ENCODE measurements at regions not wholly inside any gene's neighbourhood (a gene's known extent, or its start where the extent isn't known, plus 50 kb on each side); places are given as distances from the start of the nearest gene placed in this dataset.

DNA sequence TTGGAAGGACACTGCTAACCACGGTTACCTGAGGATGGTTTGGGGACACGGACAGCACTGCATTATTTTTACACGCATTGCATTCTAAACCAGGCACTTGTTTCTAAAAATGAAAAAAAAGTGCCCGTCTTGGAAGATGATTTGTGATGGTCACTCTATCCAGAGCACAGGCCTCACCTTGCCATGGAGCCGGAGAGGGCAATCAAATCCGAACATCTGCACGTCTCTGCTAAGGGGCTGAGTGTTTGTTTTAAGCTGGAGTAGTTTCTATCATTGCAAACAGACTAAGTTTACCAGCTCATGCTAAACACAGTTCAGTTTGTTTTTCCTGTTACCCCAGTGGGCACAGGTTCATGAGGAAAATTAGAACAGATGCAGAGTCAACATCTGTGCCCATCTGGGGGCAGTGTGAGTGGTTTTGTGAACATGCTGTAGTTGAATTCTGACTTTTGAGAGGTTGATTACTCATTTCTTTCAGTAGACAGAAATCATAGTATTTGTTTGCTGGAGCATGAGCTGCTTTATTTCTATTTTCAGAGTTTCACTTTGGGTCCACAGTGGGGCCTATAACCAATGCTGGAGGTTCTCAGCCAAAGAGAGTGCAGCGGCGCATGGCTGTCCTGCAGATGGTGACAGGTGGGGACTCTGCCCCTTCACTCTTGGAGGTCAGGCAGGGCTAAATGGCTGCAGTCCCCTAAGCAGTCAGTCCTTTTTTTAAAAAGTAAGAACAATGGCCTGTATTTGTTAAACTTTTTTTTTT is 65.4 kb upstream of the ENPP6 start:
- H3K36me3 ChIP-seq (ENCODE audit: control insufficient read depth, insufficient read depth, low read length) = no peaks in the 10 kb centered on the region
- POLR2A ChIA-PET = interaction anchor here (0.5 kb wide), 1 partner anchor 191 kb away, joined by 8 read pairs; the partner anchor contains the start of gene IRF2
- in situ Hi-C loops (cut with HindIII; ENCODE audit: low pct_unique_long_range_greater_than_20kb, low sequenced_read_pairs) (no loop called here), intact Hi-C loops (cut with micrococcal nuclease; ENCODE audit: unreplicated experiment) (loop anchor here (10.0 kb wide), 1 partner anchor 192 kb away; the partner anchor contains the start of gene IRF2)
- H3K27ac ChIP-seq (ENCODE audit: low read length) = no peak overlapping the region; the same call in 1 of the 2 replicates
- no TSS peak for BruUV-seq (replicated peaks)
- no peaks in the 10 kb centered on the region for H3K9me3 ChIP-seq (ENCODE audit: control insufficient read depth, insufficient read depth, low read depth, low read length)
- DNase-seq (ENCODE audit: low read depth, low spot score) = no peak
- no peaks in the 10 kb centered on the region; the same call in none of the 2 replicates for H3K4me1 ChIP-seq (ENCODE audit: control insufficient read depth, insufficient read depth, low read length)
- no peak for TF ChIP-seq TCF7L2 (IDR thresholded peaks at IDR 0.05; ENCODE audit: low read depth, low read length)
- H3K4me3 ChIP-seq (ENCODE audit: low read depth in 2 of 2, low read length in 2 of 2) = no peak overlapping the region
- no peak for ATAC-seq
- no peaks in the 10 kb centered on the region for H3K27me3 ChIP-seq (ENCODE audit: control insufficient read depth, insufficient read depth, low read length)
- CTCF ChIA-PET = no interaction called here

DNA sequence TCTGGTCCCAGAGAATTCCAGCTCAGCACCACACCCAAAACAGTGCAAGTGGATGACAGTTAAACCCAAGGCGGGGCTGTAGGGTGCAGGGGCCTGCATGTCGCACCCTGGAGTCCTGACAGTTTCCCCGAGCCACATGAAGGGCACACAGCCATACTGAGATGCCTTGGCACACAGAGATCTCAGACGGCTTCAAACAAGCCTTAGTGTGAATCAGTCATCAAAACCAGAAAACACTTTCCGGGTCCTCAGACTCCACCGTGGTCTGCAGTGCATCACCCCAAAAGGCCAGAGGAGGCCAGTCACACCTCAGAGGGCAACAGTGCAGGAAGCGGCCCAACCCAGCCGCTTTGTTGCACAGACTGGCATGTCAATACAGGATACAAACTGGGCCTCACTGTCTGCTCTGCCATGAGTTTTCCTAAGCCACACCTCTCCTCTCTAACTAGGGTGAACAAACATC is 64.6 kb upstream of the ENPP6 start:
- TF ChIP-seq POLR2AphosphoS5 (IDR thresholded peaks at IDR 0.05; ENCODE audit: low read depth, low read length) (no peak), TCF7L2 (IDR thresholded peaks at IDR 0.05; ENCODE audit: low read depth, low read length) (no peak)
- TF ChIP-seq, protein P1, sequence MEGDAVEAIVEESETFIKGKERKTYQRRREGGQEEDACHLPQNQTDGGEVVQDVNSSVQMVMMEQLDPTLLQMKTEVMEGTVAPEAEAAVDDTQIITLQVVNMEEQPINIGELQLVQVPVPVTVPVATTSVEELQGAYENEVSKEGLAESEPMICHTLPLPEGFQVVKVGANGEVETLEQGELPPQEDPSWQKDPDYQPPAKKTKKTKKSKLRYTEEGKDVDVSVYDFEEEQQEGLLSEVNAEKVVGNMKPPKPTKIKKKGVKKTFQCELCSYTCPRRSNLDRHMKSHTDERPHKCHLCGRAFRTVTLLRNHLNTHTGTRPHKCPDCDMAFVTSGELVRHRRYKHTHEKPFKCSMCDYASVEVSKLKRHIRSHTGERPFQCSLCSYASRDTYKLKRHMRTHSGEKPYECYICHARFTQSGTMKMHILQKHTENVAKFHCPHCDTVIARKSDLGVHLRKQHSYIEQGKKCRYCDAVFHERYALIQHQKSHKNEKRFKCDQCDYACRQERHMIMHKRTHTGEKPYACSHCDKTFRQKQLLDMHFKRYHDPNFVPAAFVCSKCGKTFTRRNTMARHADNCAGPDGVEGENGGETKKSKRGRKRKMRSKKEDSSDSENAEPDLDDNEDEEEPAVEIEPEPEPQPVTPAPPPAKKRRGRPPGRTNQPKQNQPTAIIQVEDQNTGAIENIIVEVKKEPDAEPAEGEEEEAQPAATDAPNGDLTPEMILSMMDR (IDR thresholded peaks at IDR 0.05) = no peak
- Histone ChIP-seq H3K27me3 (ENCODE audit: control insufficient read depth, insufficient read depth, low read length) (no peaks in the 10 kb centered on the region), H3K36me3 (ENCODE audit: control insufficient read depth, insufficient read depth, low read length) (no peaks in the 10 kb centered on the region), H3K4me1 (ENCODE audit: control insufficient read depth, insufficient read depth, low read length) (no peaks in the 10 kb centered on the region; the same call in none of the 2 replicates), H3K27ac (ENCODE audit: low read length) (no peak overlapping the region), H3K9me3 (ENCODE audit: control insufficient read depth, insufficient read depth, low read depth, low read length) (no peaks in the 10 kb centered on the region), H3K4me3 (ENCODE audit: low read depth in 2 of 2, low read length in 2 of 2) (no peak overlapping the region)
- CTCF ChIA-PET = no interaction called here
- POLR2A ChIA-PET = no interaction called here
- no peak for DNase-seq (ENCODE audit: low read depth, low spot score)
- intact Hi-C loops (cut with micrococcal nuclease; ENCODE audit: unreplicated experiment) (loop anchor here (10.0 kb wide), 1 partner anchor 193 kb away; the partner anchor contains the start of gene IRF2), in situ Hi-C loops (cut with HindIII; ENCODE audit: low pct_unique_long_range_greater_than_20kb, low sequenced_read_pairs) (no loop called here)
- BruUV-seq (replicated peaks) = no TSS peak
- peak; percentile 43; the same call in 1 of the 2 replicates for ATAC-seq

DNA sequence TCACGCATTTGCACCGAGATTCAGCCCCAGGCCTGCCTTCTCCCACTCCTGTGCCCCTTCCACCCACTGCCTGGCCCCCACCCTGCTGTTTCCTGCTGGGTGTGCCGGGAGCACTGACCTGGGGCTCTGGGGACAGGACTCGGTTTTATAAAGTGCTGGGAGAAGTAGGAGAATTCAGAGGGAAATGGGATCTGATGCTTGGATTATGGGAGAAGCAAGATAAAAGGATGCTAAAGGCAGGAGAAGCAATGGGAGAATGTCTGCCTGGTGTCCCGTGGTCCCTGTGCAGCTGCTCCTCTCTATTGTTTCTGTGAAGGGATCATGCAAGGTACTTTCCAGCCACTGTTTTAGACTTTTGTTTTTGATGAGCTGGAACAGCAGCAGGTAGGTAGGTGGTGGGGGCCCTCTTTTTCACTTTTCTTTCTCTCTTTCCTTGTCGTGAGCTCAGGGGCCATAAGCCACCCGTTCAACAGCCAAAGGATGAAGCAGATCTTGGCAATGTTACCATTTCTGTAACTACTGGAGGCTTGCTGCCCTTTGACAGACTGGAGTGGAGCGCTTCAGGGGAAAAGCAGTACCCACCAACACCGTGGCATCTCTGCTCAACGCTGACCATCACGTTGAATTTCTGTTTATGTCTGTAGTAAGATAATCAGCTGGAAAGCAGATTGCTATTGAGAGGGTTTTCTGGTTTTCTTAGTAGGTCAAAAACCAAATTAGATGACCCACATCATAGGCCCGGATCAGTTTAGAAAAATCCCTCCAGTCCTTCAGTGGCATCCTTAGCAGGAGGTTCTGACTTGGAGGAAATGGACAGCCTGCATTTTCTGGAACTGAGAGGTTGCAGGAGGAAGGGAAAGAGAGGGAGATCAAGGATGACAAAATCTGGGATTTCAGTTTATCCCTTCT is 63.8 kb upstream of the ENPP6 start:
- ATAC-seq = no peak
- CTCF ChIA-PET = no interaction called here

More for the DNA sequence above, 63.8 kb upstream of the ENPP6 start:
- in situ Hi-C loops (cut with HindIII; ENCODE audit: low pct_unique_long_range_greater_than_20kb, low sequenced_read_pairs) = no loop called here
- Histone ChIP-seq H3K9me3 (ENCODE audit: control insufficient read depth, insufficient read depth, low read depth, low read length) (no peaks in the 10 kb centered on the region), H3K4me1 (ENCODE audit: control insufficient read depth, insufficient read depth, low read length) (no peaks in the 10 kb centered on the region; the same call in 1 of the 2 replicates), H3K4me3 (ENCODE audit: low read depth in 2 of 2, low read length in 2 of 2) (no peak overlapping the region), H3K27me3 (ENCODE audit: control insufficient read depth, insufficient read depth, low read length) (no peaks in the 10 kb centered on the region), H3K27ac (ENCODE audit: low read length) (no peak overlapping the region), H3K36me3 (ENCODE audit: control insufficient read depth, insufficient read depth, low read length) (no peaks in the 10 kb centered on the region)
- POLR2A ChIA-PET = no interaction called here
- intact Hi-C loops (cut with micrococcal nuclease; ENCODE audit: unreplicated experiment) = loop anchor here (10.0 kb wide), 1 partner anchor 193 kb away; the partner anchor contains the start of gene IRF2
- BruUV-seq (replicated peaks) = no TSS peak
- no peak for DNase-seq (ENCODE audit: low read depth, low spot score)
- TF ChIP-seq, protein P1 (IDR thresholded peaks at IDR 0.05) = no peak
- TF ChIP-seq TCF7L2 (IDR thresholded peaks at IDR 0.05; ENCODE audit: low read depth, low read length) (no peak), SIN3A (IDR thresholded peaks at IDR 0.05; ENCODE audit: borderline replicate concordance, insufficient read depth, low read depth, low read length) (no peak), POLR2AphosphoS5 (IDR thresholded peaks at IDR 0.05; ENCODE audit: low read depth, low read length) (no peak)
- TF ChIP-seq, protein P2, sequence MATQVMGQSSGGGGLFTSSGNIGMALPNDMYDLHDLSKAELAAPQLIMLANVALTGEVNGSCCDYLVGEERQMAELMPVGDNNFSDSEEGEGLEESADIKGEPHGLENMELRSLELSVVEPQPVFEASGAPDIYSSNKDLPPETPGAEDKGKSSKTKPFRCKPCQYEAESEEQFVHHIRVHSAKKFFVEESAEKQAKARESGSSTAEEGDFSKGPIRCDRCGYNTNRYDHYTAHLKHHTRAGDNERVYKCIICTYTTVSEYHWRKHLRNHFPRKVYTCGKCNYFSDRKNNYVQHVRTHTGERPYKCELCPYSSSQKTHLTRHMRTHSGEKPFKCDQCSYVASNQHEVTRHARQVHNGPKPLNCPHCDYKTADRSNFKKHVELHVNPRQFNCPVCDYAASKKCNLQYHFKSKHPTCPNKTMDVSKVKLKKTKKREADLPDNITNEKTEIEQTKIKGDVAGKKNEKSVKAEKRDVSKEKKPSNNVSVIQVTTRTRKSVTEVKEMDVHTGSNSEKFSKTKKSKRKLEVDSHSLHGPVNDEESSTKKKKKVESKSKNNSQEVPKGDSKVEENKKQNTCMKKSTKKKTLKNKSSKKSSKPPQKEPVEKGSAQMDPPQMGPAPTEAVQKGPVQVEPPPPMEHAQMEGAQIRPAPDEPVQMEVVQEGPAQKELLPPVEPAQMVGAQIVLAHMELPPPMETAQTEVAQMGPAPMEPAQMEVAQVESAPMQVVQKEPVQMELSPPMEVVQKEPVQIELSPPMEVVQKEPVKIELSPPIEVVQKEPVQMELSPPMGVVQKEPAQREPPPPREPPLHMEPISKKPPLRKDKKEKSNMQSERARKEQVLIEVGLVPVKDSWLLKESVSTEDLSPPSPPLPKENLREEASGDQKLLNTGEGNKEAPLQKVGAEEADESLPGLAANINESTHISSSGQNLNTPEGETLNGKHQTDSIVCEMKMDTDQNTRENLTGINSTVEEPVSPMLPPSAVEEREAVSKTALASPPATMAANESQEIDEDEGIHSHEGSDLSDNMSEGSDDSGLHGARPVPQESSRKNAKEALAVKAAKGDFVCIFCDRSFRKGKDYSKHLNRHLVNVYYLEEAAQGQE (IDR thresholded peaks at IDR 0.05; ENCODE audit: insufficient read depth in 1 of 2, low read depth in 2 of 2, low read length in 1 of 2) = no peak

All from Panc1 (cell line).